RWPE2 (cell line): ENCODE measurements at regions not wholly inside any gene's neighbourhood (a gene's known extent, or its start where the extent isn't known, plus 50 kb on each side); places are given as distances from the start of the nearest gene placed in this dataset.
"Not testable (repeated sequence)": the region's sequence is repeated elsewhere in the genome, so short reads cannot be mapped to it uniquely, and the experiment has no call there.

ENCODE experiments used
- ATAC-seq: fragments of 200-7000 bp; cut with Tn5 transposase; 3 replicates; pipeline ENCODE4 v1.9.1; 2021; ENCODE audit warnings: low read depth
- DNase-seq: peaks from one replicate; pipeline ENCODE4 v3.0.0-alpha.2; 2020; ENCODE audit warnings: low spot score
- H3K27ac ChIP-seq: fragments of 450-650 bp; 2 replicates; pipeline ENCODE4 v1.5.1; 2017; ENCODE audit warnings: mild to moderate bottlenecking; ENCODE audit not compliant: poor library complexity, severe bottlenecking
- H3K27me3 ChIP-seq: fragments of 250-450 bp; sonication (Bioruptor Pico); 2 replicates; pipeline ENCODE4 v1.5.1; 2021; ENCODE audit warnings: mild to moderate bottlenecking, moderate library complexity; ENCODE audit not compliant: insufficient read depth, poor library complexity, severe bottlenecking
- H3K36me3 ChIP-seq: fragments of 250-450 bp; sonication (Bioruptor Pico); 2 replicates; pipeline ENCODE4 v1.5.1; 2020; ENCODE audit warnings: low read depth, mild to moderate bottlenecking, moderate library complexity
- H3K4me1 ChIP-seq: fragments of 250-450 bp; sonication (Bioruptor Pico); 2 replicates; pipeline ENCODE4 v1.5.1; 2021; ENCODE audit warnings: mild to moderate bottlenecking, moderate library complexity; ENCODE audit not compliant: insufficient read depth, poor library complexity, severe bottlenecking
- H3K4me3 ChIP-seq: fragments of 250-450 bp; sonication (Bioruptor Pico); 2 replicates; pipeline ENCODE4 v1.5.1; 2021; ENCODE audit warnings: mild to moderate bottlenecking, moderate library complexity; ENCODE audit not compliant: severe bottlenecking
- H3K9me3 ChIP-seq: fragments of 250-450 bp; sonication (Bioruptor Pico); 2 replicates; pipeline ENCODE4 v1.5.1; 2021; ENCODE audit warnings: mild to moderate bottlenecking, moderate library complexity; ENCODE audit not compliant: severe bottlenecking
- TF ChIP-seq, protein P1 (sequence below): fragments of 450-650 bp; IDR thresholded peaks from one replicate; pipeline ENCODE4 v1.5.1; 2017; ENCODE audit warnings: mild to moderate bottlenecking, moderate library complexity; ENCODE audit not compliant: poor library complexity, severe bottlenecking

DNA sequence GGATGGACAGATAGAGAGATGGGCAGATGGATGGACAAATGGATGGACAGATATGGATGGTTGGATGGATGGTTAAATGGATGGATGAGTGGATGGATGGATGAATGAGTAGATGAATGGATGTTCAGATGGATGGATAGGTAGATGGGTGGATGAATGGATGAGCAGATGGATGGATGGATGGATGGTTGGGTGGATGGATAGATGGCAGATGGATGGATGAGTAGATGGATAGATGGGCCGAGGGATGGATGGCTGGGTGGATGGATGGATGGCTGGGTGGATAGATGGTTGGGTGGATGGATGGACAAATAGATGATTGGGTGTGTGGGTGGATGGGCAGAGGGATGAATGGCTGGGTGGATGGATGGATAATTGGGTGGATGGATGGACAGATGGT lies 98.9 kb upstream of the OTOS start:
- no peaks in the 10 kb centered on the region for H3K9me3 ChIP-seq
- TF ChIP-seq, protein P1, sequence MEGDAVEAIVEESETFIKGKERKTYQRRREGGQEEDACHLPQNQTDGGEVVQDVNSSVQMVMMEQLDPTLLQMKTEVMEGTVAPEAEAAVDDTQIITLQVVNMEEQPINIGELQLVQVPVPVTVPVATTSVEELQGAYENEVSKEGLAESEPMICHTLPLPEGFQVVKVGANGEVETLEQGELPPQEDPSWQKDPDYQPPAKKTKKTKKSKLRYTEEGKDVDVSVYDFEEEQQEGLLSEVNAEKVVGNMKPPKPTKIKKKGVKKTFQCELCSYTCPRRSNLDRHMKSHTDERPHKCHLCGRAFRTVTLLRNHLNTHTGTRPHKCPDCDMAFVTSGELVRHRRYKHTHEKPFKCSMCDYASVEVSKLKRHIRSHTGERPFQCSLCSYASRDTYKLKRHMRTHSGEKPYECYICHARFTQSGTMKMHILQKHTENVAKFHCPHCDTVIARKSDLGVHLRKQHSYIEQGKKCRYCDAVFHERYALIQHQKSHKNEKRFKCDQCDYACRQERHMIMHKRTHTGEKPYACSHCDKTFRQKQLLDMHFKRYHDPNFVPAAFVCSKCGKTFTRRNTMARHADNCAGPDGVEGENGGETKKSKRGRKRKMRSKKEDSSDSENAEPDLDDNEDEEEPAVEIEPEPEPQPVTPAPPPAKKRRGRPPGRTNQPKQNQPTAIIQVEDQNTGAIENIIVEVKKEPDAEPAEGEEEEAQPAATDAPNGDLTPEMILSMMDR, result no peak
- no peak overlapping the region for H3K4me3 ChIP-seq
- H3K4me1 ChIP-seq, result peaks cover 22% of the 10 kb centered on the region
- no peak for DNase-seq
- no peak for ATAC-seq
- H3K36me3 ChIP-seq, result no peaks in the 10 kb centered on the region
- H3K27me3 ChIP-seq, result no peaks in the 10 kb centered on the region
- peak overlapping the region; percentile 82 for H3K27ac ChIP-seq

DNA sequence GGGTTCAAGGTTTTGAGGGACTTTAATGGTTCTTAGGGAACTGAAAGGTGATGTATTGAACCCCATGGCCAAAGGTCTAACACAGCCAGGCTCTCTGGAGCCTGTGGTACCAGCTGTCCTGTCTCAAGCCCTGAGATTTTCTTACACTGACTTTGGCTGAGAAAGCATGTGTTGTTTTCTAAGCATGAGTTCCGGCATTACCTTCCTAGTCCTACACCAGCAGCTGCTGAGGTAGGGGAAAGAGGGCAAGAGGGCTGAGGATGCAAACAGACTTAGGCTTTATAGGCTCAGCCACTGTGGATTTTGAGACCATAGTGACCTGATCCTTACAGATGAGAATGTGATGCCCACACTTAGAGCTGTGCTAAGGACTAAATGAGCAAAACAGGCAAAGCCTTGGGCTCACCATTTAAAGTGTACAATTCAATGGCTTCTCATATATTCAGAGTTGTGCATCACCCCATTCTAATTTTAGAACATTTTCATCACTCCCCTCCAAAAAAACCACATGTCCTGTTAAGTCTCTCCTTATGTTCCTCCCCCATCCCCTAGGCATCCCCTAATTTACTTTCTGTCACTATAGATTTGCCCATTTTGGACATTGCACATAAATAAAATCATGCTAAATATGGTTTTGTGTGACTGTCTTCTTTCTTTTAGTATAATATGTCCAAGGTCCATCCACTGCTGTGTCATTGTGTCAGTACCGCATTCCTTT lies 99.7 kb upstream of the OTOS start:
- TF ChIP-seq, protein P1, result no peak

GRCh38 chr2:240240781-240241180 lies 100.3 kb upstream of the OTOS start:
- H3K4me3 ChIP-seq, result no peak overlapping the region
- TF ChIP-seq, protein P1, result no peak
- H3K9me3 ChIP-seq, result no peaks in the 10 kb centered on the region
- H3K36me3 ChIP-seq, result no peaks in the 10 kb centered on the region
- no peak overlapping the region for H3K27ac ChIP-seq
- DNase-seq (no peak), ATAC-seq (no peak)
- H3K4me1 ChIP-seq, result peaks cover 18% of the 10 kb centered on the region
- H3K27me3 ChIP-seq, result no peaks in the 10 kb centered on the region

More for the DNA sequence above, 99.7 kb upstream of the OTOS start:
- ATAC-seq, result no peak
- no peaks in the 10 kb centered on the region for H3K9me3 ChIP-seq
- no peaks in the 10 kb centered on the region for H3K27me3 ChIP-seq
- H3K36me3 ChIP-seq, result no peaks in the 10 kb centered on the region
- DNase-seq, result no peak
- no peak overlapping the region for H3K4me3 ChIP-seq
- no peak overlapping the region for H3K27ac ChIP-seq
- H3K4me1 ChIP-seq, result peaks cover 22% of the 10 kb centered on the region

DNA sequence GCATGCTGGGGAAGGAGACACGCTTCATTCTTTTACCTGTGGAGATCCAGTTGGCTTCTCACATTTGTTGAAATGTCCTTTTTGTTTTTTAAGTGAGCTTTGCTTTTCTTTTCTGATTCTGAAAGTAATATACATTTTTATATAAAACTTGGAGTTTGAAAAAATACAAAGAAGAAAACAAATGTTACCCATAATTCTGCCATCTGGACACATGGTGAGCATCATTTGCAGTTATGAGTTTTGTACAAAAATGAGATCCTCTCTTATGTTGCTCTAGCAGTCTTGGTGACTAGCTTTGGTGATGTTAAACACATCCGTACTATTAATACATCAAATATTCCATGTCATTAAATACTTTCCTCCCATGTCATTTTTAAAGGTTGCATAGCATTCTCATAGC lies 101.1 kb upstream of the OTOS start:
- no peak overlapping the region for H3K27ac ChIP-seq
- H3K36me3 ChIP-seq, result no peaks in the 10 kb centered on the region
- no peaks in the 10 kb centered on the region for H3K9me3 ChIP-seq
- TF ChIP-seq, protein P1, result no peak
- H3K27me3 ChIP-seq, result no peaks in the 10 kb centered on the region
- H3K4me1 ChIP-seq, result peaks cover 18% of the 10 kb centered on the region
- H3K4me3 ChIP-seq, result no peak overlapping the region
- DNase-seq, result no peak
- no peak for ATAC-seq

DNA sequence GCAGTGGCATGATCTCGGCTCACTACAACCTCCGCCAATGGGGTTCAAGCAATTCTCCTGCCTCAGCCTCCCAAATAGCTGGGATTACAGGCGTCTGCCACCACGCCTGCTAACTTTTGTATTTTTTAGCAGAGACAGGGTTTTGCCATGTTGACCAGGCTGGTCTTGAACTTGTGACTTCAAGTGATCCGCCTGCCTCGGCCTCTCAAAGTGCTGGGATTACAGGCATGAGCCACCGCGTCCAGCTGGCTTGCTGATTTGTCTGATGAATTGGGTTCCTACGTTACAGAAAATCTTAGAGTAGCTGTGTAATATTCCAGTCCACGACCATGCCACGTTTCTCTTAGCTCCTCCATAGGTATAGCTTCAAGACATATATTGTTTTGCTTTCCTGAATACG lies 102.6 kb upstream of the OTOS start:
- not testable (repeated sequence) for H3K36me3 ChIP-seq, H3K4me3 ChIP-seq, H3K27me3 ChIP-seq, H3K27ac ChIP-seq, DNase-seq, H3K9me3 ChIP-seq, ATAC-seq
- peaks cover 12% of the 10 kb centered on the region for H3K4me1 ChIP-seq
